GM19239 (cell line): ENCODE measurements at regions not wholly inside any gene's neighbourhood (a gene's known extent, or its start where the extent isn't known, plus 50 kb on each side); places are given as distances from the start of the nearest gene placed in this dataset.

Experiments
- DNase-seq: peaks from one replicate; pipeline ENCODE4 v3.0.0; 2011; ENCODE audit warnings: low spot score; ENCODE audit not compliant: insufficient read length
- FAIRE-seq: peaks from 2 replicates; lab custom pipeline; 2011; peaks lifted over from hg19 to GRCh38; lab: Jason Lieb, UNC

- FAIRE-seq (no peak), DNase-seq (no peak)
Observed at GRCh38 chr16:85249418-85250146, 137.3 kb upstream of the CIBAR2 start.

GRCh38 chr16:85250147-85250463, 137.8 kb upstream of the CIBAR2 start:
- DNase-seq = no peak
- FAIRE-seq = no peak

- DNase-seq = no peak
- no peak for FAIRE-seq
Observed at GRCh38 chr16:85250609-85251223, 138.4 kb upstream of the CIBAR2 start.

- DNase-seq (no peak), FAIRE-seq (no peak)
Observed at GRCh38 chr16:85251225-85251760, 139.0 kb upstream of the CIBAR2 start.

- no peak for FAIRE-seq
- no peak for DNase-seq
Observed at GRCh38 chr16:85252014-85252413, 139.7 kb upstream of the CIBAR2 start.

GRCh38 chr16:85252461-85252860, 140.2 kb upstream of the CIBAR2 start:
- DNase-seq (no peak), FAIRE-seq (no peak)

- peak; percentile 78 for FAIRE-seq
- DNase-seq = peak; percentile 97
Observed at GRCh38 chr16:85253084-85253941, 141.0 kb upstream of the CIBAR2 start.

- FAIRE-seq (no peak), DNase-seq (no peak)
Observed at GRCh38 chr16:85254051-85254450, 141.8 kb upstream of the CIBAR2 start.

GRCh38 chr16:85254921-85255320, 142.6 kb upstream of the CIBAR2 start:
- FAIRE-seq (no peak), DNase-seq (no peak)

GRCh38 chr16:85255777-85256176, 143.5 kb upstream of the CIBAR2 start:
- DNase-seq (no peak), FAIRE-seq (no peak)

GRCh38 chr16:85256190-85256739, 144.0 kb upstream of the CIBAR2 start:
- no peak for FAIRE-seq
- DNase-seq = no peak

- DNase-seq (no peak), FAIRE-seq (no peak)
Observed at GRCh38 chr16:85257483-85257882, 145.2 kb upstream of the CIBAR2 start.

GRCh38 chr16:85258166-85258565, 145.9 kb upstream of the CIBAR2 start:
- no peak for FAIRE-seq

GRCh38 chr16:85258629-85259028, 146.4 kb upstream of the CIBAR2 start:
- FAIRE-seq = no peak

More at GRCh38 chr16:85258166-85258565, 145.9 kb upstream of the CIBAR2 start:
- no peak for DNase-seq

GRCh38 chr16:85259115-85259831, 147.0 kb upstream of the CIBAR2 start:
- no peak for FAIRE-seq
- DNase-seq = no peak

More at GRCh38 chr16:85258629-85259028, 146.4 kb upstream of the CIBAR2 start:
- DNase-seq = no peak

GRCh38 chr16:85259832-85260167, 147.5 kb upstream of the CIBAR2 start:
- no peak for DNase-seq
- FAIRE-seq = no peak

GRCh38 chr16:85261204-85261603, 148.9 kb upstream of the CIBAR2 start:
- DNase-seq (no peak), FAIRE-seq (no peak)

GRCh38 chr16:85261657-85262557, 149.6 kb upstream of the CIBAR2 start:
- DNase-seq (no peak), FAIRE-seq (no peak)
